Tibial nerve (tissue), 3 donors: ENCODE measurements at regions not wholly inside any gene's neighbourhood (a gene's known extent, or its start where the extent isn't known, plus 50 kb on each side); places are given as distances from the start of the nearest gene placed in this dataset.

Source experiments
- POLR2A ChIP-seq, 2 donors: fragments of 450-650 bp; IDR thresholded peaks; one replicate each; pipeline ENCODE4 v1.6.1; 2017; ENCODE audit warnings: antibody characterized with exemption in 2 of 2, mild to moderate bottlenecking in 2 of 2, moderate library complexity in 2 of 2
- TF ChIP-seq, protein P1 (sequence below), 5 experiments: fragments of 200-600 bp in 3 of 5; fragments of 450-650 bp in 2 of 5; sonication (generic) in 3 of 5; IDR thresholded peaks; one replicate each; pipeline ENCODE4 v1.5.1; 2016 to 2019; ENCODE audit warnings: antibody characterized with exemption in 5 of 5, mild to moderate bottlenecking in 3 of 5, moderate library complexity in 2 of 5

- TF ChIP-seq POLR2A (IDR thresholded peaks at IDR 0.05): no peak
- TF ChIP-seq, protein P1, sequence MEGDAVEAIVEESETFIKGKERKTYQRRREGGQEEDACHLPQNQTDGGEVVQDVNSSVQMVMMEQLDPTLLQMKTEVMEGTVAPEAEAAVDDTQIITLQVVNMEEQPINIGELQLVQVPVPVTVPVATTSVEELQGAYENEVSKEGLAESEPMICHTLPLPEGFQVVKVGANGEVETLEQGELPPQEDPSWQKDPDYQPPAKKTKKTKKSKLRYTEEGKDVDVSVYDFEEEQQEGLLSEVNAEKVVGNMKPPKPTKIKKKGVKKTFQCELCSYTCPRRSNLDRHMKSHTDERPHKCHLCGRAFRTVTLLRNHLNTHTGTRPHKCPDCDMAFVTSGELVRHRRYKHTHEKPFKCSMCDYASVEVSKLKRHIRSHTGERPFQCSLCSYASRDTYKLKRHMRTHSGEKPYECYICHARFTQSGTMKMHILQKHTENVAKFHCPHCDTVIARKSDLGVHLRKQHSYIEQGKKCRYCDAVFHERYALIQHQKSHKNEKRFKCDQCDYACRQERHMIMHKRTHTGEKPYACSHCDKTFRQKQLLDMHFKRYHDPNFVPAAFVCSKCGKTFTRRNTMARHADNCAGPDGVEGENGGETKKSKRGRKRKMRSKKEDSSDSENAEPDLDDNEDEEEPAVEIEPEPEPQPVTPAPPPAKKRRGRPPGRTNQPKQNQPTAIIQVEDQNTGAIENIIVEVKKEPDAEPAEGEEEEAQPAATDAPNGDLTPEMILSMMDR (IDR thresholded peaks at IDR 0.05): no peak
Measured at GRCh38 chr15:62802612-62803011, 239.9 kb upstream of the TPM1 start.
